Fibroblast of skin of left biceps (primary cell): ENCODE measurements at regions not wholly inside any gene's neighbourhood (a gene's known extent, or its start where the extent isn't known, plus 50 kb on each side); places are given as distances from the start of the nearest gene placed in this dataset.
A peak's percentile ranks its signal among the peaks of the same experiment; 100 is the strongest.
"Not testable (repeated sequence)": the region's sequence is repeated elsewhere in the genome, so short reads cannot be mapped to it uniquely, and the experiment has no call there.

Experiments used
- DNase-seq, 2 experiments: peaks; one replicate each; pipeline ENCODE4 v3.0.0-alpha.2; 2013; ENCODE audit warnings: low read depth in 2 of 2

DNA sequence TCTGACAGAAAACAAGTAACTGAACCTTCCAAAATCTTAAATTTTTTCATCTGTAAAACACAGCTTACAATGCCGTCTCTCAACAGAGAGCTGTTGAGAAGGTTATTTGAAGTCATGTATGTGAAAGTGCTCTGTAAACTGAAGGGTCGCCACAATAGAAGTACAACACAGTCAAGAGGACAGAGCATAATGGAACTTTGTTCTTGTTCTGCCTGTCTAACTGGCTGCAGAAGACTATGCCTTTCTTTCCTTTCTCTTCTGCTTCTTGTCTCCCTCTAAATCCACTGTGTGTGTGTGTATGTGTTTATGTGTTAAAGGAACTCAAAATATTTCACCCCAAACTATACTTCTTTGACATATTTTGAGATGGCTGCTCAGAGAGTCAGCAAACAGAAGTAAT is 365.8 kb upstream of the RND3 start:
- DNase-seq, result no peak

DNA sequence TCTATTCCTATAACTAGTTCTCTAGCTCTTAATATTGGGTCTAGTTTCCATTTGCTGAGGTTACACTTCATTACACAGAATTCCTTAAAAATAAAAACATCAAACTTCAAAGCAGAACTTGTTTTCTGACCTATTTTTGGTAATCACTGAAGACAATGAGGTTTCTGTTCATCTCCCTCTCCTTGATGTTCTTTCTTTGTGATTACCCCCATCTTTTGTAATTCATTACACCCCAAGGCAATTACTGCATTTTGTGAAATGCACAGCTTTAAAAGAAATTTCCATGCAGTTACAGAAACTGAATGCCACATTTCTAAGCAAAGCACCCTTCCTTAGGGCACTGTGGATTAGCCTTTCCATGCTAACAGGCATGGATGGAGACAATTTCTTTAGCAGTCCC is 363.2 kb upstream of the RND3 start:
- no peak for DNase-seq

DNA sequence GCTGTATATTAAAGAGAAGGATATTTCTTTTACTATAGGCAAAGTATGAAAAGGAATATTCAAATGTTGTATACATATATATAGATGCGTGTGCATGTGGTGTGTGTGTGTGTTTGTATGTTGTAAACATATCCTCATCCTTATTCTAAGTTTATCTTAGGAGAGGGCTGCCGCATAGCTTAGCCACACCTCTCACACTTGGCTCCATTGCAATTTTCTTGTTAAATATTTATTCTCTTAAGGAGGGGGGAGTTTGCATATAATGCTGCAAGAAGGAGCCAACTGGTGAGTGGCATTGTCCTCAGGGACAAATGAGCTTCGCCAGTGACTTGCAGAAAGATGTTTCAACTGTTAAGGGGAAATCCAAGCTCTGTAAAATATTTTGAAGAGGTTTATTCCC is 360.1 kb upstream of the RND3 start:
- DNase-seq, result no peak

DNA sequence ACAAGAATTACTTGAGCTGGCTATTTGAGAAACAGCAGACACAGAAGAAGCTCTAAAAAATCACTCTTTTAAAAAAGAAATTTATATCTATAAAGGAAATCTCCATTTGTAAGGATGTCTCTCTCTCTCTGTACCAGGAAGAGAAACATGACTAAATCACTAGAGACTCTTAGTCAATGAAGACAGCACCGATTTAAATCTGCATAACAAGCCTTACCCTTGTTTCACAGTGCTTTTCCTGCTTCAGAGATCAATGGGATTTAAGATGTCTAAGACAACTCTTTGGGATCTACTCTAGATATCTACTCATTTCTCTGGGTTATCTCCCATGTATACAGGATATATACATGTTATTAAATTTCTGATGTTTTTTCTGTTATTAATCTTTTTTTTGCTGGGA is 359.2 kb upstream of the RND3 start:
- DNase-seq, result no peak

DNA sequence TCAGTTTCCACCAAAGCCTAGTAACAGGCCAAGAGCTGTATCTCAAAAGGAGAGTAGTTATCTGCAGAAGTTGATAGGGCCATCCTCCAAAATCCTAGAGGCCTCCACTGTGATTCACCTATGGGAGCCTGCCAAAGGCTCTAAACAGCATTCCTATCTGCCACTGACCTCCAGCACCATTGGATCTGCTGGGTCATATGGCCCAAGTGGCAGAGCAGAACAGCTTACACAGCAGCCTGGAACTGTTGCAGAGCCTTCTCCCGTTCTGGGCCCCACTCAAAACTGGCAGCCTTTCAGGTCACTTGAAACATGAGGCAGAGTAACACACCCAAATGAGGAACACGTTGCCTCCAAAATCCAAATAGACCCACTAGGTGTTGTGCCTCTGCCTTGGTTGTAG is 345.2 kb upstream of the RND3 start:
- no peak for DNase-seq

DNA sequence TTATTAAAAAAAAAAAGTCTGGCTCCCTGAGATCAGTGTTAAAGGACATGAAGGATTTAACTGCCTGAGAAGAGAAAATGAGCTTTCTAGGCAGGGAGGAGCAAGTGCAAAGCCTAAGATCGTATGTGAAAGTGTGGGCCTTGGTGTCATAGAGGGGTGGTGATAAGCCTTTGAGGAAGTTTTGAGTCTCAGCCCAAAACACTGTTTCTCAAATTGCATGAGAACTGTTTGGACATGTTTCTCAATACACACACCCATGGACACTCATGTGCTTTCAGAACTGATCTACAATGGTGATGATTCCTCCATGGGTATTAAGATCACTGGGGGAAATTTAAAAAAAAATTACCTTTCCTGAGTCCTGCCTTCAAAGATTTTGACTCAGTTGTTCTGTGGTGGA is 336.7 kb upstream of the RND3 start:
- DNase-seq, result no peak

DNA sequence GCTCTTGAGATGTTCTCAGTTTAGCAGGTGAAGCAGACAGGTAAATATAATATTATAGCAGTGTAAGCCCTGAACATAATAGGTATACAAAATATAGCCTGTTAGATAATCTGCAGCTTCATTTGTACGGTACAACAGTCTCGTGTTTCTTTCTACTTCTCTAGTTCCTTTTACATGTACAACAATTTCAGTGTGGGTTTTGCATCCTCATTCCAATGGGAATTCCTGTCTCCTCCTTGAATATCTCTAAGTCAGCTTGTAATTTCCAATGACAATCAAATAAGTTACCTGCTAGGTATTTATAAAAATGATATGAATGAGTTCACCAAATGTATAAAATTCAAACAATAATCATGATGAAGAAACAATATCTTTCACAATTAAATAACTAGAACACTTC is 330.0 kb upstream of the RND3 start:
- DNase-seq, result no peak

DNA sequence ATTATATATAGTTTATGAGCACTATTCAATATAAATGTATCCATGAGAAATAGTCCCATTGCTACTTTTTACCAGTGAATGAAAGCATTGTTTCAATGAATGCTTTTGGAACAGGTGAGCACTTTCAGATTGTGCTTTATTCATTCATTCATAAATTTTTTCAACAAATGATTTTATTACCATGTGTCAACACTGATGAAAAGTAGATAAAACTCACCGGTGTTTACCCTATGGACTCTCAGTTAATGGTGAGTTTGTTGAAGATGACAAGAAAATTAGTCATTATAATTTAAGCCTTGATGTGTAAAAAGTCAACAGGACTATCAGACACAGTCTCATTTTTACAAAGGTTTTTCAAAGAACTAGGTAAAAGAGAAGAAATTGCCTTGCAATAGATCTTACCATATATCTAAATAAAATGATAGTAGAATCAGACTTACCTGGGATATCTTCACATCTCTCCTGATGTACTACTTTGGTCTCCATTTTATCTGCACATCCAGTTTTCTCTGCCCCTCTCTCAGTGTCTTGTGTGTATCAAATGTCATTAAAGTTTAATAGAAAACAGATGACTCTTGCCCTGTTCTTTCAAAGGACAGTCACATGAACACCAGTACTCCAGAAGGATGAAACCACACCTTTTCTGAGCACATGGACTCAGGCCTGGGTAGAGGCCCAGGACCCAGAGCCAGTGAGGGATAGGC is 325.3 kb upstream of the RND3 start:
- DNase-seq, result no peak

DNA sequence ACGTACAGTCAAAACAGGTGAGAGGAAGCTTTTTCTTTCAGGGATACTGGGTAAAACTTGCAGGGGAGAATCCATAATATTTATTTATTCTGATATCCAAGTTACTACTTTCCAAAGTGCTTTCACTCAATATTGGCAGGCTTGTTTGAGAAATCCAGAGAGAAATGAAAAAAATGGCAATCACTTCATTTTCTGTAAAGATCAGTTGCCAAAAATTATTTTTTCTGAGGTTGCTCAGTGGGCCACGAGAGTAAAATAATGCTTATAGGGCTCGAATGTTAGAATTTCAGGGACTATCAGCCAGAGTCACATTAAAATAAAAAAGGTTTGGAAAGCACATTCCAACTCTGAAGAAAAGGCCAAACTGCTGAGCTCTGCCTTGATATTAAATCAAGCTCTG is 324.6 kb upstream of the RND3 start:
- DNase-seq, result no peak

DNA sequence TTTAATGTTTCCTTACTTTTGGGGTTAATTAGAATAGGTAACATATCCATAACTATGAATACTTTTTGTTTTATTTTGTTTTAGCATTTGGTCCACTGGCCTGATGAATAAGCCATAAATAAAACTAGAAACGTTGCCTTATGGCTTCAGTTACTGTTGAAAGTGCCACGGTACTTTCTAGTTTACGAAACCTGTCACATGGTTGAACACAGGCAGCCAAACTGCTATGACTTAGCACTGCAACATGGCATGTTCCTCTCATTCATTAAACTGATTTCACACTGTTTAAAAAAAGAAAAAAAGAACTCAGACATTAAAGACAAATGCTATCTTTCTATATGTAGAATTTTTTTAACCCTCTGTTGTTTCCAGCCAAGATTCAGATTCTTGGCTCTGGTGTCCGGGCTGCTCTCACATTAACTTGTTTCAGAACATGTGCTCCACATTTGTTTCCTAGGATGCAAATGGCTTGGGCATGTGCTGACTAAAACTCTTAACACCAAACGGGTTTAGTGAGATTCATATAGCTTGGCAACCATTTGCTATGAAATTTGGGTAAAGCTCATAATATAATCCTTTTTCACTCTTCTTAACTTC is 323.9 kb upstream of the RND3 start:
- DNase-seq, result peak in 1 of 2 experiments; percentile 4

DNA sequence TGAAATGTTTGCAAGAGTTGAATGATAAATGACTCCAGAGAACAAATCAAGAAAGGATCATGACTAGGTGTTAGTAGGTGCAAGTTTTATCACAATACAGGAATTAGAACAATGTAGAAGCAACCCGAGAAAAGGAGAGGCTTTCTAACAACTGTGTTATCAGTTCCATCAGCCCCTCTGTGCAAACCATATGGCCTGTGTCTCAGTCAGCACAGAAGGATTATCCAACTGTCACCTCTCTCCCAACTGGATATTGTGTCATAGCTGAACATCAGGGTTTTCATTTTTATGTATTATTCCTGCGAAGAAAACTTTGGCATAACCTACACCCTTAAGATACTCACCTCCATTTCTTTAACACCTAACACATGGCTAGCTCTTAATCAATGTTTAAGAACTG is 321.6 kb upstream of the RND3 start:
- no peak for DNase-seq

DNA sequence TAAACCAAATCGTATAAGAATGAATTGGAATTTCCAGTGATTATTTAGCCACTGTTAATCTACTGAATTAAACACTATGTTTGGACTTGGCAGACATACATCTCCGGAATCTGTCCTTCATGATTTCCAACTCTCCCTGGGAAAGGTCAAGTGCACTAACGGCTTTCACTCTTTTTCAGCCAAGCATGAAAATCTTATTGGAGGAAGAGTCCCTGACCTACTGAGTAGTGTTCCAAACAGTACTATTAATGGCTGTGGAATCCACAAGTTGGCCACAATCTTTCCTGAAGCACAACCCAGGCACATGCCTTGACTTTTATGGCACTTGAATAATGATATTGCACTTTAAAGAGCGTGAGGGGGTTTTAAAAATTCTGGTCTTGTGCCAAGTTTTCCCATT is 318.9 kb upstream of the RND3 start:
- DNase-seq, result no peak

DNA sequence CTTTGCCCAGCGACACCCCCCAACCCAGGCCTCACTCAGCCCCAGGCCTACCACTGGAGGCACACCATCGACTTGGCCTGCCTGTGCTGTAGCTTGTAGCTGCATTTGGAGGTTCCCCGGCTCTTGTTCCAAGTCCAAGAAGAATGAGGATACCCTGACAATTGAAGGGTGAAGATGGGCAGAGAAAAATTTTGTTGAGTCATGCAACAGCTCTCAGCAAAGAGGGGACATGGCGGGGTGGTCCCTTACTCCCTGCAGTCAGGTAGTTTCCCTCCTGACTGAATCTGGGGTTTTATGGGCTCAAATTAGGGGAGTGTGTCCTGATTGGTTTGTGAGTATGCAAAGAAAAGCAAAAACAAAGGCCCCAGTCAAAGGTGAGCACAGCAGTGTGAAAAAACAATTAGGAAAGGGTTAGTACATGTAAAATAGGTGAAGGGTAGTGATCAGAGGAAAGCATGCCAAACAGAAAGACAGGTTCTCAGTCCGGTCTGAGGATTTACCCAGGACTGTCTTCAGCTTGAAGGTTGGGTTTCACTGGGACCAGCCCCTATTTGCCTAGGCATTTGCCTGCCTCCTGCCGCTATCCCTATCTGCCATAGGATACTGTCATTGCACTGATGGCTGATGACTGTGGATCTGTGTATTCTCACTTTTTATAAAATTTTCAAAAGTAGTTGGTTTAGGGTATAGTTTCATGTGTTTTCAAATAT is 316.4 kb upstream of the RND3 start:
- DNase-seq, result no peak

DNA sequence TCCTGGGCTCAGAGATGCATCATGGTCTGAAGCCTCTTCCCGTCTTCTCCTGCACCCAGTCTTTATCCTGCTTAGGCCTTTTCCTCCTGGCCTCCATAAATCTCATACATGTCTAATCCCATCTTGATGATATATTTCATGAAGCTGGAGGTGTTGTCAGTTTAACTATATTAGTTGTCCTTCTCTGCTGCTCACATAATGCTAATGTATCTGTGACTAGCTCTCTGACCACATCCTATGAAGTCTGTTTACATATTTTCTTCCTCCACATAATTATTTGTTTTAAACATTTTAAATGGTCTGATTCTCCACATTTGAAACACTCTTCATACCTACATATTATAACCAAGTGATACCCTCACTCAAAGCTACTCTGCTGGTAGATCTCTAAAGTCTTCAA is 315.2 kb upstream of the RND3 start:
- no peak for DNase-seq

DNA sequence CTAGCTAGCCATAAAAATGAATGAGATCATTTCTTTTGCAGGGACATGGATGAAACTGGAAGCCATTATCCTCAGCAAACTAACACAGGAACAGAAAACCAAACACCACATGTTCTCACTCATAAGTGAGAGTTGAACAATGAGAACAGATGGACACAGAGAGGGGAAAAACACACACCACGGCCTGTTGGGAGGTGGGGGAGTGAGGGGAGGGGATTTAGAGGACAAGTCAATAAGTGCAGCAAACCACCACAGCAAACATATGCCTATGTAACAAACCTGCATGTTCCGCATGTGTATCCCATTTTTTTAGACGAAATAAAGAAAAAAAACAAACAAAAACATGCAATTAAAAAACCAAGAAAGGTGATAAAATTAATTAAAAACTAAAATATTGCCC is 308.8 kb upstream of the RND3 start:
- not testable (repeated sequence) for DNase-seq

DNA sequence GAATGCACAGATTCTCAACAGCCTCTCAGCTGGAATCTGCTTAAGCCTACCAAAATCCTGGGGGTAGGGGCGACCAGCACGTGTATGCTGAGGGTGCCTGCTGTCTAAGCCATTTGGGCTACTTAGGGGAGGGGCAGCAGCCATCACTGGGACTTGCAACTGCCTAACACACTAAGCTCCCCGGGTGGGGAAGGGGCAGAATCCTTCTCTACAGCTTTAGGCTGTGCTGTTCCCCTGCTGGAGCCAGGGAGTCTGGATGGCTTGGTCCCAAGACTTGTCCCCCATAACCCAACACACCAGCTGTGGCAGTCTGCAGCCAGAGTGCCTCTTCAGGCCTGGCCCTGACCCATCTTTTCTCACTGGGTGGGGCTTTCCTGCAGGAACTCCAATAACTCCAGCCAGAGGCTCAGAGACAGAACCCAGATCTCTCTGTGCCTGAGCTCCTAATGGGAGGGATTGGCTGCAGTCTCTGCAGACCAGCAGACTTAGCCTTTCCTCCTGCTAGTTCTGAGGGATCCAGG is 305.4 kb upstream of the RND3 start:
- DNase-seq, result no peak

DNA sequence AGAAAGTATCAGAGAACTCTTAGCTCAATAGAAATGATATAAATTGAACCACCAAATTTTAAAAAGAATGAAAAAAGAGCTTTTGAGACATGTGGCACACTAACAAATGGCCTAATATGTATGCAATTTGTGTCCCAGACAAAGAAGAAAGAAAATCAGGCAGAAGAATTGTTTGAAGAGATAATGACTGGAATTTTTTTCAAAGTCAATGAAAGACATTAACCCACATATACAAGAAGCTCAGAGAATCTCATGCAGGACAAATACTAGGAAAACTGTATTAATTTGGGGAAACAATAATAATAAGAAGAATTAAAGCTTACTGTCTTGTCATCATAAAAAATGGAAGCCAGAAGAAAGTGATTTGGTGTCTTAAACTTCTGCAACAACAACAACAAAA is 304.1 kb upstream of the RND3 start:
- DNase-seq, result no peak

DNA sequence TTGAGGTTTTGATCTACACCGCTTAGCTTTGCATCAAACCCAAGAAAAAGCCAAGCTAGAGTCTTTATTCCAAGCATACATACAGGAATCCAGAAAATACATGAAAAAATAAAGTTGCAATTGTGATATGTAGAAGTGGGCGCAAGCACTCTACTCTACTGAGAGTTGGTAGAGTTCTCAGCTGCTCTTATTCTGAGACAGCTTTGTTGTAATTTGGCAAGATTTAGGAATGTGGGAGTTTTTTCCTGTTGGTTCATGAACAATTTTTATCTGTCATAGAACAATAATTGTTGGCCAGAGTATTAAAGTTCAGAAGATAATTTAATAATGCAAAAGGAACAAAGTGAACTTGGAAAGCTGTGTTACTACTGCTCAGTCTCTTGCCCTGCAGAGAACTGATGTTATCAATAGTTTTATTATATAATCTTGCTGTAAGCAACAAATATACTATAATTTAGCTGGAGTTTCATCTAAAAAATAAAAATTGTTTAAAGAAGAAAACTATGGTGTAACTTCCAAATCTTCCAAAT is 302.0 kb upstream of the RND3 start:
- no peak for DNase-seq

DNA sequence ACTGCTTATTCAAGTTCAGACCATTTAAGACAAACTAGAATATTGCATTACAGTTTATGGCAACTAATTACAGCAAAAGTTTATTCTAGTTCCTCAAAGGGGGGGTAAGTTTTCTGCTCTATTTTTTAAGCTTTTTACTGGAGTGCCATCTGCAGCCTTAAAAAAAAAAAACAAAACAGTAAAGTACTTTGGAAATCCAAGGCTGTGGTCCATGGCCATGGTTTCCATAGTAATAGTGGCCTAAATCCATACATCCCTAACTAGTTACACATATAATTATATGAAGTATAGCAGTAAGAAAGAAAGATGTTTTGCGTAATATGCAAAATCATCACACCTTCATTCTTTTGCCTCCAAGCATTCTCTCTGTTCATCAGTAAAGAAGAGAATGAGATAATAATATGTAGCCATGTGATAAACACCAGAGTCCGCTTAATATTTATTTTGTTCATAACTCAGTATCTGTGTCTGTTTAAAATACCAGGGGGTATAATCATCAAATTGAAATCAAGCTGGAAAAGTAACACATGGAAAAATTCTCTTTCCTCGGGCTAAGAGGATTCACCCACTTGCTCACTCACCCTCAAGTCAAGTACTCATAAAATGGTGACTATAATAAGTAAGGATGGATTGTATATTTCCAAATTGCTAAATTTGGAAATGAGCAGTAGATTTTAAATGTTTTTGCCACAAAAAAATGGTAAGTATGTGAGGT is 301.1 kb upstream of the RND3 start:
- DNase-seq, result no peak

DNA sequence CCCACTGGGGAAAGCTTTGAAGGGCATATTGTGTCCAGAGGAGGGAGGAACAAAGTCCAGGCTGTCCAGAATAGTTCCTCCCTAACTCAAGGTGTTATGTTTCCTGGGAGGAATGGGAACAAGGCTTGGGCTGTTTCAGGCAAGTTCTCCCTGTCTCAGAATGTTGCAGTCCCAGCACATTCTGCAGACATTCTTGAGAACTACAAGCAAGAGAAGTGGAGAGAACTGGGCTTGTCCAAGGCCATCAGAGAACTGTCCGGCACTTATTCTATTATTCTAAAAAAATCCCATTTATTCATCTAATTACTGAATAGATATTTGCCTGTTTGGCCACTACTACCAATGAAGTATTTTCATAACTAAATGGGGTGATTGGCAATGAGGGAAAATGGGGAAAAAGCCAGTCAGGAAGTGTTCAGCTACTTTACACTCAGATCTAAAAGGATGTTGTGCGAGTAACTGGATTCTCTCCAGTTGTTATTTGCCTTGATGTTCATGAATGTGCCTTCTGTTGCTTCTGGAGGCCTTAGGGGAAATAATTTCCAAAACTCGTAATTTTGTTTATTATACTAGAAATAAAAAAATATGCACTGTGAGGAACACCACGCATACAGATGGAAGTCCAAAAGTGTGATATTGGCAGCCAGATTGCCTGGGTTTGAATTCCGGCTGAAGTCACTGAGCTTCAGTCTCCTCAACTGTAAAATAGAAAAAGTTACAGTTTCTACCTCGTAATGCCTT is 300.1 kb upstream of the RND3 start:
- DNase-seq, result no peak

DNA sequence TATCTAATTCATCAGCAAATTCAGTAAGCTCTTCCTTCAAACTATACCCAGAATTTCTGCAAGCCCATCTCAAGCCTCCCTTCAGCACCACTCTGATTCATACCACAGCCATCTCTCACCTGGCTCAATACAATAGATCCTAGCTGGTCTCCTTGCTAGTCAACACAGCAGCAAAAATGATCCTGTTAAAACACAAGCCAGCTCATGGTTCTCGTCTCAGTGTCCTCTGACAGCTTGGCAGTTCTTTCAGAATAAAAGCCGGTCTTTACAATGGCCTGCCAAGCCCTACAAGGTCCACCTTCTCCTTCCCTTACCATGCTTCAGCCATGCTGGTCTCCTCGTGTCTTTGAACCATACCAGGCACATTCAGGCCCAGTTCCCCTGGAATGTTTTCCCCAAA is 296.9 kb upstream of the RND3 start:
- no peak for DNase-seq

DNA sequence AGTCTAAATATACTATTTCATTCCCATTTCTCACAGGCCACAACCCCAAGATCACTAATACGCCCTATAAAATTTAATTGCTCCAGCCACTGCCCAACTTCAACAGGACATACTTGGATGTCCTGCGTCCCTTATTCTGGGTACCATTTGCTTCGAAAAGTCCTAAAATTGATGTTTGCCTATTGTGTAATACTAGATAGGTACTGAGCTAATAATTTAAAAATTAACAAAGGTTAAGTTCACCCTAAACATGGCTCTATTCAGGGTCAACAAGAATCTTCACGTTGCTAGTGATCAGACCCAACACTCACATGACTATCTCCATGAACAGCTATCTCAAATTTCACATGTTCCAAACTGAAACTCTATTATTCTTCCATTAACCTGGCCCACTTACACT is 296.4 kb upstream of the RND3 start:
- DNase-seq, result no peak
